OCI-LY1 (cell line): ENCODE measurements at regions not wholly inside any gene's neighbourhood (a gene's known extent, or its start where the extent isn't known, plus 50 kb on each side); places are given as distances from the start of the nearest gene placed in this dataset.
"Not testable (repeated sequence)": the region's sequence is repeated elsewhere in the genome, so short reads cannot be mapped to it uniquely, and the experiment has no call there.

ENCODE experiments used
- H2AFZ ChIP-seq: fragments of 200-600 bp; sonication (generic), shearing (Covaris generic); 2 replicates; pipeline ENCODE4 v1.6.0; 2014; ENCODE audit warnings: antibody characterized with exemption, mild to moderate bottlenecking, low read length
- H3F3A ChIP-seq: fragments of 200-600 bp; sonication (generic), shearing (Covaris generic); 2 replicates; pipeline ENCODE4 v1.6.0; 2014; ENCODE audit warnings: mild to moderate bottlenecking, antibody characterized with exemption, low read length, moderate library complexity; ENCODE audit not compliant: insufficient read depth
- H3K27ac ChIP-seq: fragments of 200-600 bp; sonication (generic); 2 replicates; pipeline ENCODE4 v1.5.1; 2014; ENCODE audit warnings: low read length, mixed run types, mild to moderate bottlenecking, low read depth; ENCODE audit not compliant: poor library complexity, severe bottlenecking
- H3K27me3 ChIP-seq: fragments of 200-600 bp; sonication (generic); 2 replicates; pipeline ENCODE4 v1.6.0; 2014; ENCODE audit warnings: antibody characterized with exemption, mild to moderate bottlenecking, low read length, moderate library complexity; ENCODE audit not compliant: insufficient read depth
- H3K36me3 ChIP-seq: fragments of 200-600 bp; sonication (generic); 2 replicates; pipeline ENCODE4 v1.6.1; 2014; ENCODE audit warnings: mild to moderate bottlenecking, antibody characterized with exemption, low read length, moderate library complexity, mixed read lengths; ENCODE audit not compliant: insufficient read depth
- H3K4me1 ChIP-seq: fragments of 200-600 bp; sonication (generic); 2 replicates; pipeline ENCODE4 v1.5.1; 2014; ENCODE audit warnings: mild to moderate bottlenecking, low read length, moderate library complexity; ENCODE audit not compliant: insufficient read depth, severe bottlenecking
- H3K4me2 ChIP-seq: fragments of 200-600 bp; sonication (generic), shearing (Covaris generic); 2 replicates; pipeline ENCODE4 v1.6.1; 2014; ENCODE audit warnings: low read length
- H3K4me3 ChIP-seq: fragments of 200-600 bp; sonication (generic); 2 replicates; pipeline ENCODE4 v1.5.1; 2014; ENCODE audit warnings: low read length, low read depth, mild to moderate bottlenecking, mixed read lengths; ENCODE audit not compliant: poor library complexity, severe bottlenecking
- H3K79me2 ChIP-seq: fragments of 200-600 bp; shearing (Covaris generic); 2 replicates; pipeline ENCODE4 v1.6.1; 2016; ENCODE audit warnings: mixed run types, low read length, mixed read lengths; ENCODE audit not compliant: insufficient read depth
- H3K9ac ChIP-seq: fragments of 200-600 bp; sonication (generic), shearing (Covaris generic); 2 replicates; pipeline ENCODE4 v1.6.1; 2014; ENCODE audit warnings: mild to moderate bottlenecking, low read length, mixed read lengths
- H3K9me2 ChIP-seq: fragments of 200-600 bp; sonication (generic), shearing (Covaris generic); 2 replicates; pipeline ENCODE4 v1.6.1; 2014; ENCODE audit warnings: low read depth, mild to moderate bottlenecking, low read length, mixed read lengths
- H3K9me3 ChIP-seq: fragments of 200-600 bp; shearing (Covaris generic); 2 replicates; pipeline ENCODE4 v1.6.1; 2014; ENCODE audit warnings: low read length, mixed read lengths
- H4K20me1 ChIP-seq: fragments of 200-600 bp; sonication (generic), shearing (Covaris generic); 2 replicates; pipeline ENCODE4 v1.6.0; 2016; ENCODE audit warnings: mild to moderate bottlenecking, low read length; ENCODE audit not compliant: insufficient read depth
- EZH2 ChIP-seq: fragments of 200-600 bp; sonication (generic), shearing (Covaris generic); IDR thresholded peaks from 2 replicates; pipeline ENCODE4 v1.8.0; 2017; ENCODE audit warnings: borderline replicate concordance, mixed run types, mild to moderate bottlenecking, antibody characterized with exemption, low read length, moderate library complexity, mixed read lengths
- TF ChIP-seq, protein P1 (sequence below): fragments of 200-600 bp; sonication (generic), shearing (Covaris generic); IDR thresholded peaks from 2 replicates; pipeline ENCODE4 v1.5.1; 2017; ENCODE audit warnings: mild to moderate bottlenecking, antibody characterized with exemption, low read length, moderate library complexity, mixed read lengths

DNA sequence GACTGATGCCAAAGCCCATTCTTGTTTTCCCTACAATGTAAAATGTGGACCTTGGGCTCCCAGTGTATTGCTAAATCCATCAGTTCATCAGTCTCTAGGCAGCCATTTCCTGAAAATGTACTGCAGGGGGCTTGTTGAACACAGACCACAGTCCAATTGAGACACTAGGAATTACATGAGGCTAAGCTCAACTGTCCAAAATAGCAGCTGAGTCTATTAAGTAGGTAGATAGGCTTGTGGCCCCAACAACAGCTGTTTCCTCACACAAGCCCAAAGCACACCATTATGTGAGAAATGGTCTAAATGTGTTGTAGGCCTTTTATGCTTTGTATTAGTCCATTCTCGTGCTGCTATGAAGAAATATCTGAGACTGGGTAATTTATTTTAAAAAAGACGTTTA, 60.0 kb upstream of the PAK3 start:
- H3K27me3 ChIP-seq: no peaks in the 10 kb centered on the region
- no peak overlapping the region for H3K9ac ChIP-seq
- H3K9me2 ChIP-seq: no peaks in the 10 kb centered on the region
- no peak overlapping the region for H3K27ac ChIP-seq
- no peaks in the 10 kb centered on the region for H4K20me1 ChIP-seq
- H3K36me3 ChIP-seq: no peaks in the 10 kb centered on the region
- no peak overlapping the region for H2AFZ ChIP-seq
- H3K4me3 ChIP-seq: no peak overlapping the region
- no peaks in the 10 kb centered on the region for H3F3A ChIP-seq
- H3K4me1 ChIP-seq: no peaks in the 10 kb centered on the region
- no peaks in the 10 kb centered on the region for H3K9me3 ChIP-seq
- no peak overlapping the region for H3K4me2 ChIP-seq
- TF ChIP-seq, protein P1, sequence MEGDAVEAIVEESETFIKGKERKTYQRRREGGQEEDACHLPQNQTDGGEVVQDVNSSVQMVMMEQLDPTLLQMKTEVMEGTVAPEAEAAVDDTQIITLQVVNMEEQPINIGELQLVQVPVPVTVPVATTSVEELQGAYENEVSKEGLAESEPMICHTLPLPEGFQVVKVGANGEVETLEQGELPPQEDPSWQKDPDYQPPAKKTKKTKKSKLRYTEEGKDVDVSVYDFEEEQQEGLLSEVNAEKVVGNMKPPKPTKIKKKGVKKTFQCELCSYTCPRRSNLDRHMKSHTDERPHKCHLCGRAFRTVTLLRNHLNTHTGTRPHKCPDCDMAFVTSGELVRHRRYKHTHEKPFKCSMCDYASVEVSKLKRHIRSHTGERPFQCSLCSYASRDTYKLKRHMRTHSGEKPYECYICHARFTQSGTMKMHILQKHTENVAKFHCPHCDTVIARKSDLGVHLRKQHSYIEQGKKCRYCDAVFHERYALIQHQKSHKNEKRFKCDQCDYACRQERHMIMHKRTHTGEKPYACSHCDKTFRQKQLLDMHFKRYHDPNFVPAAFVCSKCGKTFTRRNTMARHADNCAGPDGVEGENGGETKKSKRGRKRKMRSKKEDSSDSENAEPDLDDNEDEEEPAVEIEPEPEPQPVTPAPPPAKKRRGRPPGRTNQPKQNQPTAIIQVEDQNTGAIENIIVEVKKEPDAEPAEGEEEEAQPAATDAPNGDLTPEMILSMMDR: no peak
- no peak for TF ChIP-seq EZH2
- H3K79me2 ChIP-seq: no peaks in the 10 kb centered on the region

DNA sequence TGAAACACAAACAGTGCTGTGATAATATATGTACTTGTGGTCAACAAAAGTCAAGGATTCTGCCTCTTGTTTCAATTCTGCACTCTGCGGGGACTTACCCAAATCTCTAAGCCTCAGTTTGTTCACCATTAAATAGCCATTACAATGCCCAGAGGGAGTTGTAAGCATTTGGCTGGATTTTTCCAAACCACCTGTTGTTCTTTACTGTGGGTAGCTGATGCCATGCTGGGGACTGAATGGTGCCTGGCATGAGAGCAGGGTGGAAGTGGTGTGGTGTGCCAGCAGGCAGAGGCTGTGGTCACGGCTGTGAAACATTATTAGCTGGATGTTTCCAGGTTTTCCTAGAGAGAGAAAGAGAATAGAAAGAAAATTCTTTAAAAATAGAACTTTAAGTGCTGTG, 60.7 kb upstream of the PAK3 start:
- Histone ChIP-seq H3K4me1 (no peaks in the 10 kb centered on the region), H3K79me2 (no peaks in the 10 kb centered on the region), H3K27me3 (no peaks in the 10 kb centered on the region), H2AFZ (no peak overlapping the region), H3K9me2 (no peaks in the 10 kb centered on the region), H3K4me2 (no peak overlapping the region), H3K27ac (no peak overlapping the region), H3K36me3 (no peaks in the 10 kb centered on the region), H3K9ac (no peak overlapping the region), H3F3A (no peaks in the 10 kb centered on the region), H4K20me1 (no peaks in the 10 kb centered on the region), H3K9me3 (no peaks in the 10 kb centered on the region), H3K4me3 (no peak overlapping the region)
- no peak for TF ChIP-seq EZH2
- TF ChIP-seq, protein P1: no peak

DNA sequence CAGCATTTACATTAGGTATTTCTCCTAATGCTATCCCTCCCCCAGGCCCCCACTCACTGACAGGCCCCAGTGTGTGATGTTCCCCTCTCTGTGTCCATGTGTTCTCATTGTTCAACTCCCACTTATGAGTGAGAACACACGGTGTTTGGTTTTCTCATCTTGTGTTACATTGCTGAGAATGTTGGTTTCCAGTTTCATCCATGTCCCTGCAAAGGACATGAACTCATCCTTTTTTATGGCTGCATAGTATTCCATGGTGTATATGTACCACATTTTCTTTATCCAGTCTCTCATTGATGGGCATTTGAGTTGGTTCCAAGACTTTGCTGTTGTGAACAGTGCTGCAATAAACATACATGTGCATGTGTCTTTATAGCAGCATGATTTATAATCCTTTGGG, 73.0 kb upstream of the PAK3 start:
- not testable (repeated sequence) for H4K20me1 ChIP-seq, H3K4me3 ChIP-seq, H3F3A ChIP-seq, H3K27me3 ChIP-seq, H3K4me2 ChIP-seq, H3K27ac ChIP-seq, H3K36me3 ChIP-seq, H3K9me3 ChIP-seq, H3K4me1 ChIP-seq, H3K9me2 ChIP-seq, H2AFZ ChIP-seq, H3K9ac ChIP-seq, H3K79me2 ChIP-seq

DNA sequence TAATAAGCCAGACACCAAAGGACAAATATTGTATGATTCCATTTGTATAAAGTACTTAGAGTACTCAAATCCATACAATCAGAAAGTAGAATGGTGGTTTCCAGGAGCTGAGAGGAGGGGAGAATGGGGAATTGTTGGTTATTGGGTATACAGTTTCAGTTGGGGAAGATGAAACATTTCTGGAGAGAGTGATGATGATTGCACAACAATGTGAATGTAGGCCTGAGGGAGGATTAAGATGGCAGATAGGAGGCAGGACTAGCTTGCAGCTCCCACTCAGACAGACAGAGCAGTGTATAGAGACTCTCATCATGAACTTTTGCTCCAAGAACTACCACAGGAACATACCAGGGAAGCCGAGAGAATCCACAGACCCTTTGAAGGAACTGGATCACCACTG, 75.7 kb upstream of the PAK3 start:
- Histone ChIP-seq H3K9me2 (no peaks in the 10 kb centered on the region), H2AFZ (no peak overlapping the region), H3F3A (no peaks in the 10 kb centered on the region), H3K4me2 (no peak overlapping the region), H3K36me3 (no peaks in the 10 kb centered on the region), H3K9me3 (no peaks in the 10 kb centered on the region), H3K27ac (no peak overlapping the region), H3K9ac (no peak overlapping the region), H3K27me3 (no peaks in the 10 kb centered on the region), H3K4me1 (no peaks in the 10 kb centered on the region), H3K4me3 (no peak overlapping the region), H4K20me1 (no peaks in the 10 kb centered on the region), H3K79me2 (no peaks in the 10 kb centered on the region)
- TF ChIP-seq, protein P1: no peak
- no peak for TF ChIP-seq EZH2
